Fibroblast of villous mesenchyme (primary cell): ENCODE measurements at regions not wholly inside any gene's neighbourhood (a gene's known extent, or its start where the extent isn't known, plus 50 kb on each side); places are given as distances from the start of the nearest gene placed in this dataset.

Experiments used
- DNase-seq: peaks from one replicate; pipeline ENCODE4 v3.0.0-alpha.2; 2010; ENCODE audit warnings: low read depth
- H3K4me3 ChIP-seq: 2 replicates; pipeline ENCODE4 v1.5.1; 2011; ENCODE audit warnings: low read depth, mild to moderate bottlenecking, low read length
- CTCF ChIP-seq: IDR thresholded peaks from 2 replicates; pipeline ENCODE4 v1.5.1; 2012; ENCODE audit warnings: low read depth, mild to moderate bottlenecking, low read length; ENCODE audit not compliant: insufficient read depth

- DNase-seq = no peak
- no peak overlapping the region for H3K4me3 ChIP-seq
- no peak for TF ChIP-seq CTCF
These were observed 271.3 kb downstream of the ZSWIM6 start for GRCh38 chr5:61603211-61603908.

- DNase-seq = no peak
- no peak for TF ChIP-seq CTCF
- no peak overlapping the region for H3K4me3 ChIP-seq
These were observed 272.3 kb downstream of the ZSWIM6 start for GRCh38 chr5:61604076-61605025.

GRCh38 chr5:61609840-61610677 is 278.0 kb downstream of the ZSWIM6 start:
- no peak for DNase-seq
- TF ChIP-seq CTCF = no peak

GRCh38 chr5:61610678-61611024 is 278.6 kb downstream of the ZSWIM6 start:
- DNase-seq = no peak
- no peak for TF ChIP-seq CTCF
- no peak overlapping the region for H3K4me3 ChIP-seq

More at GRCh38 chr5:61609840-61610677, 278.0 kb downstream of the ZSWIM6 start:
- H3K4me3 ChIP-seq = no peak overlapping the region

GRCh38 chr5:61612431-61612830 is 280.4 kb downstream of the ZSWIM6 start:
- DNase-seq = no peak
- no peak overlapping the region for H3K4me3 ChIP-seq
- TF ChIP-seq CTCF = no peak

GRCh38 chr5:61613679-61614078 is 281.6 kb downstream of the ZSWIM6 start:
- no peak for TF ChIP-seq CTCF
- no peak for DNase-seq
- no peak overlapping the region for H3K4me3 ChIP-seq
